ENCODE measurements at regions not wholly inside any gene's neighbourhood (a gene's known extent, or its start where the extent isn't known, plus 50 kb on each side); places are given as distances from the start of the nearest gene placed in this dataset.

GRCh38 chr1:204751883-204752687, 66.5 kb upstream of the LRRN2 start:
- H3K27me3 ChIP-seq (ENCODE audit: control insufficient read depth in 2 of 2, insufficient read depth in 2 of 2, low read length in 2 of 2), result peaks cover 0 to 6% of the 10 kb centered on the region in 2 experiments; a peak in 1 of 5 replicates
- ChIA-PET CTCF (ENCODE audit: low intra/inter-chr PET ratio) (interaction anchor here (0.9 to 1.8 kb wide), 3 partner anchors 12 to 187 kb away, joined by 3 to 7 read pairs (median 5); no protein-coding TSS in a partner anchor), POLR2A (interaction anchor here (0.6 to 2.3 kb wide), 8 partner anchors 8 to 379 kb away, joined by 3 to 11 read pairs (median 4); no protein-coding TSS in a partner anchor)
- ATAC-seq (peak; percentile 99), DNase-seq (ENCODE audit: extremely low read depth in 1 of 4, low spot score in 3 of 4) (peak; percentile 52 to 76 (median 70)), FAIRE-seq (peak; percentile 78)
- peaks cover 6 to 9% of the 10 kb centered on the region in 2 experiments; a peak in 4 of 5 replicates for H3K4me1 ChIP-seq (replicated peaks in 1 of 2; ENCODE audit: control insufficient read depth in 2 of 2, insufficient read depth in 2 of 2, low read length in 2 of 2)
- peak overlapping the region in 1 of 2 experiments; percentile 65; a peak in 2 of 4 replicates for H3K9ac ChIP-seq (ENCODE audit: insufficient read depth in 1 of 2, low read depth in 2 of 2, low read length in 2 of 2)
- no peaks in the 10 kb centered on the region for H3K79me2 ChIP-seq (ENCODE audit: control insufficient read depth, insufficient read depth, low read length)
- peak overlapping the region; percentile 51 for H2AFZ ChIP-seq (ENCODE audit: low read depth, low read length)
- no peaks in the 10 kb centered on the region for H3K9me1 ChIP-seq (ENCODE audit: control insufficient read depth, insufficient read depth, low read length)
- no peaks in the 10 kb centered on the region for H3K9me3 ChIP-seq (replicated peaks; ENCODE audit: control insufficient read depth, insufficient read depth, low read depth, low read length)
- no peak overlapping the region for H3K4me3 ChIP-seq
- H4K20me1 ChIP-seq (replicated peaks; ENCODE audit: control insufficient read depth, insufficient read depth, low read length), result no peaks in the 10 kb centered on the region
- H3K36me3 ChIP-seq (ENCODE audit: control insufficient read depth, insufficient read depth, low read length), result no peaks in the 10 kb centered on the region
- WGBS (ENCODE audit: insufficient coverage, low coverage, missing lambda C conversion rate), result 15% methylated on average over 23 of the region's 24 CpGs
- no TSS peak for BruUV-seq (replicated peaks)
- intact Hi-C loops (cut with micrococcal nuclease) (loop anchor here (5.0 kb wide), 1 partner anchor 80 kb away; no protein-coding TSS in a partner anchor), in situ Hi-C loops (cut with MboI) (no loop called here)
- H3K27ac ChIP-seq (ENCODE audit: extremely low read depth, low read depth, low read length), result no peak overlapping the region
- peak overlapping the region; percentile 53 for H3K4me2 ChIP-seq (ENCODE audit: insufficient read depth, low read length)
- TF ChIP-seq RBFOX2 (IDR thresholded peaks at IDR 0.05; ENCODE audit: low read depth, low read length) (peak; percentile 40), MTA3 (IDR thresholded peaks at IDR 0.05; ENCODE audit: borderline replicate concordance) (peak; percentile 62; the same call in 1 of the 2 replicates), BRD9 (IDR thresholded peaks at IDR 0.05; ENCODE audit: low read depth, partially characterized antibody) (no peak), USF2 (CRISPR knock-in tag; IDR thresholded peaks at IDR 0.05) (0 out of 2 replicates have a peak, but pooled peaks have one; percentile 2), RAD21 (CRISPR knock-in tag; conservative IDR thresholded peaks at IDR 0.05 in 1 of 2, IDR thresholded peaks at IDR 0.05 in 1 of 2) (peak; percentile 29 to 37), SIN3B (IDR thresholded peaks at IDR 0.05; ENCODE audit: low read depth) (no peak), POLR2AphosphoS5 (IDR thresholded peaks at IDR 0.05; ENCODE audit: control insufficient read depth, insufficient read depth, low read depth, low read length) (no peak), U2AF2 (optimal IDR thresholded peaks at IDR 0.05; ENCODE audit: low read depth, low read length) (no peak), CTCF (IDR thresholded peaks at IDR 0.05 in 2 of 3, conservative IDR thresholded peaks at IDR 0.05 in 1 of 3; ENCODE audit: insufficient read depth in 2 of 3, low read depth in 1 of 3, low read length in 3 of 3) (peak; percentile 62 to 71 (median 66))
